Muscle layer of duodenum (tissue), 2 donors: ENCODE measurements at regions not wholly inside any gene's neighbourhood (a gene's known extent, or its start where the extent isn't known, plus 50 kb on each side); places are given as distances from the start of the nearest gene placed in this dataset.

Source experiments
- H3K27ac ChIP-seq: one replicate; pipeline ENCODE4 v1.7.0; 2013; ENCODE audit warnings: mild to moderate bottlenecking, low read length
- H3K27me3 ChIP-seq: one replicate; pipeline ENCODE4 v1.7.0; 2013; ENCODE audit warnings: low read depth, mild to moderate bottlenecking, control low read depth, low read length
- H3K36me3 ChIP-seq, 2 donors: one replicate each; pipeline ENCODE4 v1.7.0; 2013; ENCODE audit warnings: low read length in 2 of 2, control low read depth in 1 of 2, mild to moderate bottlenecking in 1 of 2; ENCODE audit not compliant: insufficient read depth in 2 of 2, control insufficient read depth in 1 of 2
- H3K4me1 ChIP-seq, 2 donors: one replicate each; pipeline ENCODE4 v1.7.0; 2013; ENCODE audit warnings: low read length in 2 of 2, mild to moderate bottlenecking in 2 of 2, control low read depth in 1 of 2, moderate library complexity in 1 of 2; ENCODE audit not compliant: insufficient read depth in 2 of 2, control insufficient read depth in 1 of 2
- H3K4me3 ChIP-seq, 2 donors: one replicate each; pipeline ENCODE4 v1.7.0; 2013; ENCODE audit warnings: low read length in 2 of 2, low read depth in 1 of 2, mild to moderate bottlenecking in 1 of 2
- H3K9me3 ChIP-seq, 2 donors: one replicate each; pipeline ENCODE4 v1.7.0; 2013; ENCODE audit warnings: low read length in 2 of 2, control low read depth in 1 of 2, mild to moderate bottlenecking in 1 of 2; ENCODE audit not compliant: control insufficient read depth in 1 of 2
- donor health status: healthy.

DNA sequence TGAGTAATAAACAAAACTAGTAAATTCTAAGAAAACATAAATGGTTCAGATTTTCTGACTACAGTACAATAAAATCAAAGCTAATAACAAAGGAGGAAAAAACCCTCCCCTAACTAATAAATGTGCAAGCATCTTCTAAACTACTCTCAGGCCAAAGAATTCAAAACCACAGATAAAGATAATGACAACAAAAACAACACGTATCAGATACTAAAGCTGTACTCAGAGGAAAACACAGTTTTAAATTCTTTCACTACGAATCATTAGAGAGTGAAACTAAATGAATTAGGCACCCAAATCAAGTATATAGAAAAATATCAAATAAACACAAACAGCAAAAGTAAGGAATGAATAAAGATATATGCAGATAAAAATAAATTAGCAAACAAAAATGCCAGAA, 200.9 kb downstream of the TEX36 start:
- Histone ChIP-seq H3K36me3 (no peaks in the 10 kb centered on the region), H3K4me1 (no peaks in the 10 kb centered on the region), H3K9me3 (no peaks in the 10 kb centered on the region), H3K27me3 (no peaks in the 10 kb centered on the region), H3K27ac (no peak overlapping the region), H3K4me3 (no peak overlapping the region)

DNA sequence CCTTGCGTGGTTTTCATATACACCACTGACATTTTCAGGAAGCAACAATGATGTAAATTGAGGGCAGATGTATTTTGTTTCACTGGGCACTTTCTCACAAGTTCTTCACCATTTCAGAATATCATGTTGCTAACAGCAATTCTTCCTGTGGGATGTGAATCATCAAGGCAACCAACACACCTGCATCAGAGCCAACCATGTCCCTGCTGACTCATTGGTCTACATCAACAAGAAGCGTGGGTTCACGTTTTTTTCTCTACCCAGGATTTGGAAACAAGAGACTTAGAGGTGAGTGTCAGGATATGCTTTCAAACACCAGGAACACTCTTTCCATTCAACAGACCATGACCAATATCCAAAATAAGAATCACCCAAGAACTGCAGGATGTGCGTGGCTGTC, 203.9 kb downstream of the TEX36 start:
- H3K4me3 ChIP-seq = no peak overlapping the region
- no peak overlapping the region for H3K27ac ChIP-seq
- no peaks in the 10 kb centered on the region for H3K27me3 ChIP-seq
- H3K9me3 ChIP-seq = no peaks in the 10 kb centered on the region
- H3K36me3 ChIP-seq = no peaks in the 10 kb centered on the region
- H3K4me1 ChIP-seq = no peaks in the 10 kb centered on the region

DNA sequence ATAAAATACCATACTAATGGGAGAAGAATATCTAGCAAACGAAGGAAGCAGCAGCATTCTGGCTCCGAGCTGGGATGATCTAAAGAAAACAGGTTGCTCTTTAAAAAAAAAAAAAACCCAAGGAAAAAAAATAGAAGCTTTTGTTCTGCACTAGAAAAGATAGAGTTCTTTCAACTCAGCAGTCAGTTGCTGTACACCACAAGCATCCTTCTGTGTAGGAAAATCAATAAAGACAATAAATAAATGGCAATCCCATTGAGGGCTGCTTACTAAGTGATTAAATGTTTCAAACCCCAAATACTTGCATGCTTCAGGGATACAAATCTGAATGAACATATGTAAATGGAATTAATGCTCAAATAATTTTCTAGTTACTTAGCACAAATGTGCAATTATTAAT, 207.1 kb downstream of the TEX36 start:
- no peak overlapping the region for H3K27ac ChIP-seq
- H3K27me3 ChIP-seq = no peaks in the 10 kb centered on the region
- H3K4me1 ChIP-seq = no peaks in the 10 kb centered on the region
- H3K4me3 ChIP-seq = no peak overlapping the region
- H3K9me3 ChIP-seq = no peaks in the 10 kb centered on the region
- H3K36me3 ChIP-seq = no peaks in the 10 kb centered on the region

DNA sequence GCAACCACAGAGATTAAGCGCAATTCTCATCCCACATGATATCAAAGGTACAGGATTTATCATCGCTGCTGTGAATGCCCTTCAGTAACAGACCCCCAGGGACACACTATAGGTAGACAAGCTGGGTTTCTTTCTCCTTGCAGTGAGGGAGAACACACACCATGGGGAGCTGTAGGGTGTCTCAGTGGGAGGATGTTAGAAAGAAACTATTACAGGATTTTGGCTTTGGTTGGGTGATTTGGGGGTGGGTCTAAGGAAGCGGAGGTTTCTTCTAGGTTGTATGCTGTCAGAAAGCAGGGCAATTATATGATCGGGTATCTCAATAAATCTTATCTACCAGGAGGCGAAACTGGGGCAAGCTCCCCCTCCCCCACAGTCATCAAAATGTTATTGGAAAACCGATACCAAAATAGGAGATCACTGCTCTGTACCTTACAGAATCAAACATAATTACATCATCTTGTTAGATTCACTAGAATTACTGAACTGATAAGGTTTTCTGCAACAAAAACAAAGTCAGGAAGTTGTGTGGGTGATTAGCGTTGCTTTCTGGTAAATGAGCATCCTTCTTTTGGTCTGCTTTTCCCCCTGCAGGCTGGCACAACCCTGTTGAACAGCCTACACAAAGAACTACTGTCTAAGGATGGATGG, 209.7 kb downstream of the TEX36 start:
- Histone ChIP-seq H3K4me3 (no peak overlapping the region), H3K36me3 (no peaks in the 10 kb centered on the region), H3K27ac (no peak overlapping the region), H3K27me3 (no peaks in the 10 kb centered on the region), H3K9me3 (no peaks in the 10 kb centered on the region), H3K4me1 (no peaks in the 10 kb centered on the region)

DNA sequence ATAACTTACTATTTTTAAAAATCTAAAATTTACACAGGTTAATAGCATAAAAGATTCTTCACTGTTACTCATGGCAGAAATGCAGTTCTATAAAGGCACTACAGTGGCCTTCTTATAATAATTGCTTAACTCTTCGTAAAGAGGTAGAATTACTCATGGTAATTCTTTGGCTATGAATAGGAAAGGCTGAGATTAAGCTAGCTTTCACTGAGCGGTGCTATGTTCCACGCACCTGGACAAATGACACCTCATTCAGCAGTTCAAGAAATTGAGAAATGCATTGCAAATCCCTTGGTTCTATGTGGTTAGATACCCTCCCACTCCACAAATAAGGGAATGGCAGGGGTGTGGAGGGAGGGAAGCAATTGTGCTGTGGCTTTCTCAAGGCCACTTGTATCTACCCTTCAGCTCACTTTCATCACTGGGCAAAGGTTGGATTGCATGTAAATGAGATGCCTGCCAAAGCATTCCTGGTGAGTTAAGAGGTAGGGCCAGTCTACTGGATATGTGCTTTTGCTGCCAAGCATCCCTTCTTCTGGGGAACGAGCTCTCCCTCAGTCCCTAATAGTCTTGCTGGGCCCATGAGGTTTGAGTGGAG, 210.9 kb downstream of the TEX36 start:
- H3K4me1 ChIP-seq = no peaks in the 10 kb centered on the region
- H3K27ac ChIP-seq = no peak overlapping the region
- no peaks in the 10 kb centered on the region for H3K27me3 ChIP-seq
- no peaks in the 10 kb centered on the region for H3K9me3 ChIP-seq
- H3K36me3 ChIP-seq = no peaks in the 10 kb centered on the region
- no peak overlapping the region for H3K4me3 ChIP-seq

DNA sequence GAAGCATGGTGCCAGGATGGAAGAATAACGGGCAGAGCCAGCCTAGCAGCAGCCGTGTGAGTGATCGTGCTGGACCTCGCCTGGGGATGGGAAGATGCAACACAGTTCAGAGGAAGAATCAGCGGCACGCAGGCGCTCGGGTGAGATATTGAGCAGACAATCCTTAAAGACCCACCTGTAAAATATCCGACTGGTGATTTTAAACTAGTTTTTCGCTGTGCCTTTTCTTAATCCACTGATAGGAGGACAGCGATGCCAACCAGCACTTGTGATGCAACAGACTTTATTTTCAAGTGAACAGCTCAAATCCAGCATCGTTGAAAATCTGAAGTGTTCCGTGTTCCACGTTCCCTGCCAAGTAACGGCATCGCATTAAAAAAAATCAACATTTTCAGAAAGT, 214.7 kb downstream of the TEX36 start:
- no peaks in the 10 kb centered on the region for H3K36me3 ChIP-seq
- no peaks in the 10 kb centered on the region for H3K9me3 ChIP-seq
- H3K27ac ChIP-seq = no peak overlapping the region
- H3K27me3 ChIP-seq = no peaks in the 10 kb centered on the region
- H3K4me3 ChIP-seq = no peak overlapping the region
- H3K4me1 ChIP-seq = no peaks in the 10 kb centered on the region

DNA sequence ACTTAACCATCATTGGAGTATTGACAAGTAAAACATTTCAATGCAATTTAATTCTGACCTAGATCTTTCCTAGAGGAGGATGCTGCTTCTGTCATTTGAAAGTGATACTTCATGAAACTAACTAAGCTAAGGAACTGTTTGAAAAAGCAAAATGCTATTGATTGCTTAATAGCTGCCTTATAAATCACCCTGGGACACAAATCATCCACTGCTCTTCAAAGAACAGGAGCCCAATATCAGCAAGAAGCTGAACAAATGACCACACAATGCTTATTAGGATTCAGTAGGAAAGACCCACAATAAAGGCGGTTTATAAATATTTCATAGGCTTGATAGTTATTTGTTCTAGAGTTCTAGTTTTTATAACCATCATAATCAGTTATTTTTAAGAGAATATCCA, 216.3 kb downstream of the TEX36 start:
- Histone ChIP-seq H3K27ac (no peak overlapping the region), H3K4me3 (no peak overlapping the region), H3K9me3 (no peaks in the 10 kb centered on the region), H3K4me1 (no peaks in the 10 kb centered on the region), H3K27me3 (no peaks in the 10 kb centered on the region), H3K36me3 (no peaks in the 10 kb centered on the region)

DNA sequence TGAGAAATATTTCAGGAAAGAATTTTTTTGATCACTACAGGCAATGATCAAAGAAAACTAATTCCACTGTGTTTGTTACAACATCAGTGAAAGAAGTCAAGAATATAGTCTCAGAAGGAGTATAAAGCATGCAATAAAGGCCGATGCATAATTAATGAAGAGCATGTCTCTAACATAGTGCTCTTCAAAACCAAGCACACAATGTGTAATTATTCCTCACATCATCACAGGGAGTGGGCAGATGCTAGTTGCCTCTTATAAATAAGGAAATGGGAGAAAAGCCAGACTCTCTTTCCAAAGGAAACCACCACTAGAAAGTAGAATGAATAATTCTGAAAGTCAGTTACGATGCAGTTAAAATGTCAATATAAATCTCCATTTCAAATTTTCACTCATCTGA, 220.1 kb downstream of the TEX36 start:
- H3K36me3 ChIP-seq = no peaks in the 10 kb centered on the region
- H3K4me1 ChIP-seq = no peaks in the 10 kb centered on the region
- H3K9me3 ChIP-seq = no peaks in the 10 kb centered on the region
- H3K27me3 ChIP-seq = no peaks in the 10 kb centered on the region
- H3K27ac ChIP-seq = no peak overlapping the region
- no peak overlapping the region for H3K4me3 ChIP-seq

DNA sequence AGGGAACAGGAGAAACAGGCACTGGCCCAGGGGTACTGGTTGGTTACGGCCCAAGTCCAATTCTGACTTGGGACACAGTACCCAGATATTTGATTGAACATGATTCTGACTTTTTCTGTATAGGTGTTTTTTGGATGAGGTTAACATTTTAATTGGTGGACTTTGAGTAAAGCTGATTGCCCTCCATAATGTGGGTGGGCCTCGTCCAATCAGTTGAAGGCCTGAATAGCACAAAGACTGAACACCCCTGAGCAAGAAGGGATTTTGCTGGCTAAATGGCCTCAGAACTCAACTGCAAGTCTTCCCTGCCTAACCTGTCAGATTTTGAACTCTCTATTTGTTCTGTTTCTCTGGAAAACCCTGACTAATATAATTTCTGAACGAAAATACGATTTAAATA, 222.6 kb downstream of the TEX36 start:
- H3K27ac ChIP-seq = no peak overlapping the region

DNA sequence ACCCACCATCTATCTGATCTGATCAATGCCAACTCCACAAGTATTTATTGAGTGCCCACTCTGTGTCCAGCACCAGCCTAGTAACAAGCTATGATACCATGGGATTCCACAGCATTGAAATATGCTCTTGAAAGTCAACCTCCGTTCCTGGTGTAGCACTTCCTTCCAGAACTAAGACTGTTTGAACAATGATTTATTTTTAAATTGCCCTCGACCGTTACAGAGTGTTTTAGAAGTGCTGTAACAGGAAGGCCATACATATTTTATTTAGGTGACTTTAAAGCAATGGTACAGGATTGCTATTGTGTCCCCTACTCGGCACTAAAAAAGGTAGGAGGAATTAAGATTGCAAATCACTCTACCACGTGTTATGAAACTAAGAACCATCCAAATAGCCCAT, 225.6 kb downstream of the TEX36 start:
- Histone ChIP-seq H3K27ac (no peak overlapping the region), H3K4me1 (no peaks in the 10 kb centered on the region), H3K27me3 (no peaks in the 10 kb centered on the region), H3K36me3 (no peaks in the 10 kb centered on the region), H3K9me3 (no peaks in the 10 kb centered on the region), H3K4me3 (no peak overlapping the region)

More for the DNA sequence above, 222.6 kb downstream of the TEX36 start:
- Histone ChIP-seq H3K4me3 (no peak overlapping the region), H3K9me3 (no peaks in the 10 kb centered on the region), H3K4me1 (no peaks in the 10 kb centered on the region), H3K27me3 (no peaks in the 10 kb centered on the region), H3K36me3 (no peaks in the 10 kb centered on the region)

DNA sequence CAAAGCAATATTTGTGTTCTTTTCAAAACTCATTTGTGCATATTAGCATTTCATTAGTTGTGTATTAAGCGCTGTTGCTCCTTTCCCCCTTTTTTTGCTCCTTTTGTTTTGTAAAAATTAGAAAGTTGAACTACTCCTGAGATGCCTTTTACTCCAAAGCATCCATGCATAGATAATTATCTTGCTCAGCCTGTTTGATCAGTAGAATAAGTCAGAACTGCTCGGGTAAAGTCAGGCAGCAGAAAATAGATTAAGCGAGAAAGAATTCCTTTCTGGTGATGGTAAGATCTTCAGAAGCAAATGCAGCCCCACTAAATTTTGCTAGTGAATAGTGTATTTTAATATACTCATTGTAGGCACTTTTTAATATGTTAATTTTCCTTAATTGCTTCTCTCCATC, 227.1 kb downstream of the TEX36 start:
- Histone ChIP-seq H3K9me3 (no peaks in the 10 kb centered on the region), H3K27ac (no peak overlapping the region), H3K4me3 (no peak overlapping the region), H3K36me3 (no peaks in the 10 kb centered on the region), H3K27me3 (no peaks in the 10 kb centered on the region), H3K4me1 (no peaks in the 10 kb centered on the region)

DNA sequence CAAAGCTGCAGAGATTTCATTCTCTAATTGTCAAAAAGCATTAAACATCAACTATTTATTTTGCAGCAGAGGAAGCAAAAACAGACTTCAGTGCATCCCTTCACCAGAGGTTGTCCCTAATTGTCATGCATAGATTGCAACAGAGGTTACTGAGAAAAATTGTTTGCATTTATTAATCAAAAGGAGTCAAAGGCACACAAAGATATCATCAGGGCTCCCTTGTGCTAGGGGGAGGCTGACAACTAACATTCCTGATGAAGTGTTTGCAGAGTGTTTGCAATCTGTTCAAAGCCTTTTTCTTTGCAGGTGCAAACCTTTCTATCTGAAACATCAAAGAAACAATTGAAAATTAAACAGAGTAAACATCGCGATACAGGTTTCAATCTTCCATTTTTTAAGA, 227.5 kb downstream of the TEX36 start:
- no peaks in the 10 kb centered on the region for H3K4me1 ChIP-seq

More for the DNA sequence above, 227.5 kb downstream of the TEX36 start:
- H3K4me3 ChIP-seq = no peak overlapping the region
- H3K27me3 ChIP-seq = no peaks in the 10 kb centered on the region
- no peak overlapping the region for H3K27ac ChIP-seq
- H3K9me3 ChIP-seq = no peaks in the 10 kb centered on the region
- no peaks in the 10 kb centered on the region for H3K36me3 ChIP-seq
